ENCODE measurements at regions not wholly inside any gene's neighbourhood (a gene's known extent, or its start where the extent isn't known, plus 50 kb on each side); places are given as distances from the start of the nearest gene placed in this dataset.

GRCh38 chr6:143609972-143610371 is 67.8 kb upstream of the PHACTR2 start:
- Mint-ChIP-seq H3K4me1 (peaks cover 9% of the 10 kb centered on the region), H3K36me3 (ENCODE audit: low read depth) (no peaks in the 10 kb centered on the region), H3K9me3 (no peaks in the 10 kb centered on the region), H3K27ac (no peak overlapping the region), H3K4me3 (no peak overlapping the region), H3K27me3 (no peaks in the 10 kb centered on the region)
- ChIA-PET POLR2A (no interaction called here), CTCF (no interaction called here)
- intact Hi-C loops (cut with micrococcal nuclease) = no loop called here
- no peak for ATAC-seq (ENCODE audit: low read depth)
- DNase-seq = no peak
- no peak for TF ChIP-seq CTCF (IDR thresholded peaks at IDR 0.05)

- H3K27ac Mint-ChIP-seq = no peak overlapping the region
- ChIA-PET CTCF (no interaction called here), POLR2A (no interaction called here)
- peaks cover 6% of the 10 kb centered on the region for H3K4me1 Mint-ChIP-seq
- no peak overlapping the region for H3K4me3 Mint-ChIP-seq
- no peak for TF ChIP-seq CTCF (IDR thresholded peaks at IDR 0.05)
- H3K9me3 Mint-ChIP-seq = no peaks in the 10 kb centered on the region
- H3K36me3 Mint-ChIP-seq (ENCODE audit: low read depth) = no peaks in the 10 kb centered on the region
- no peaks in the 10 kb centered on the region for H3K27me3 Mint-ChIP-seq
- intact Hi-C loops (cut with micrococcal nuclease) = no loop called here
- ATAC-seq (ENCODE audit: low read depth) (no peak), DNase-seq (no peak)
These were observed 68.3 kb upstream of the PHACTR2 start for GRCh38 chr6:143609501-143609900.

GRCh38 chr6:143608906-143609305 is 68.9 kb upstream of the PHACTR2 start:
- no peaks in the 10 kb centered on the region for H3K36me3 Mint-ChIP-seq (ENCODE audit: low read depth)
- CTCF ChIA-PET = no interaction called here
- POLR2A ChIA-PET = no interaction called here

GRCh38 chr6:143607974-143608373 is 69.8 kb upstream of the PHACTR2 start:
- intact Hi-C loops (cut with micrococcal nuclease) = no loop called here
- DNase-seq (no peak), ATAC-seq (ENCODE audit: low read depth) (no peak)
- ChIA-PET POLR2A (no interaction called here), CTCF (no interaction called here)
- no peak overlapping the region for H3K27ac Mint-ChIP-seq
- H3K27me3 Mint-ChIP-seq = no peaks in the 10 kb centered on the region
- H3K4me1 Mint-ChIP-seq = no peaks in the 10 kb centered on the region
- no peaks in the 10 kb centered on the region for H3K9me3 Mint-ChIP-seq
- H3K4me3 Mint-ChIP-seq = no peak overlapping the region
- TF ChIP-seq CTCF (IDR thresholded peaks at IDR 0.05) = no peak
- H3K36me3 Mint-ChIP-seq (ENCODE audit: low read depth) = no peaks in the 10 kb centered on the region

More at GRCh38 chr6:143608906-143609305, 68.9 kb upstream of the PHACTR2 start:
- ATAC-seq (ENCODE audit: low read depth) (no peak), DNase-seq (no peak)
- no peak for TF ChIP-seq CTCF (IDR thresholded peaks at IDR 0.05)
- no peaks in the 10 kb centered on the region for H3K9me3 Mint-ChIP-seq
- no peaks in the 10 kb centered on the region for H3K4me1 Mint-ChIP-seq
- H3K4me3 Mint-ChIP-seq = no peak overlapping the region
- H3K27me3 Mint-ChIP-seq = no peaks in the 10 kb centered on the region
- no peak overlapping the region for H3K27ac Mint-ChIP-seq
- intact Hi-C loops (cut with micrococcal nuclease) = no loop called here

- Mint-ChIP-seq H3K27ac (no peak overlapping the region), H3K4me1 (no peaks in the 10 kb centered on the region), H3K27me3 (no peaks in the 10 kb centered on the region), H3K9me3 (no peaks in the 10 kb centered on the region), H3K36me3 (ENCODE audit: low read depth) (no peaks in the 10 kb centered on the region), H3K4me3 (no peak overlapping the region)
- TF ChIP-seq CTCF (IDR thresholded peaks at IDR 0.05) = no peak
- intact Hi-C loops (cut with micrococcal nuclease) = no loop called here
- DNase-seq (no peak), ATAC-seq (ENCODE audit: low read depth) (no peak)
- CTCF ChIA-PET = no interaction called here
- POLR2A ChIA-PET = no interaction called here
These were observed 70.6 kb upstream of the PHACTR2 start for GRCh38 chr6:143607168-143607567.

Measured in activated B cell treated with CpG ODN at 0.5 μM for 24 hours (primary cell).